Astrocyte (in vitro differentiated cells and primary cell): ENCODE measurements at regions not wholly inside any gene's neighbourhood (a gene's known extent, or its start where the extent isn't known, plus 50 kb on each side); places are given as distances from the start of the nearest gene placed in this dataset.

ENCODE experiments used
- CTCF ChIP-seq: IDR thresholded peaks from 2 replicates; pipeline ENCODE4 v1.5.1; 2011; ENCODE audit warnings: low read depth, mild to moderate bottlenecking, inconsistent platforms, low read length, moderate library complexity; ENCODE audit not compliant: insufficient read depth
- EZH2 ChIP-seq: IDR thresholded peaks from 2 replicates; pipeline ENCODE4 v1.6.1; 2012; ENCODE audit warnings: mild to moderate bottlenecking, low read length, inconsistent platforms; ENCODE audit not compliant: insufficient read depth

- TF ChIP-seq CTCF (no peak), EZH2 (no peak)
Observed at GRCh38 chr5:29387384-29387783, 1806.1 kb upstream of the CDH6 start.
